K562 (cell line): ENCODE measurements at regions not wholly inside any gene's neighbourhood (a gene's known extent, or its start where the extent isn't known, plus 50 kb on each side); places are given as distances from the start of the nearest gene placed in this dataset.

Experiments used
- ATAC-seq: fragments of 200-7000 bp; cut with Tn5 transposase; 3 replicates; pipeline ENCODE4 v1.9.1; 2020; ENCODE audit warnings: moderate library complexity
- BruUV-seq: library from RNA; stranded (reverse); fragments of 400-500 nt; replicated peaks from 2 replicates; lab custom pipeline; 2021; lab: Mats Ljungman, UMichigan
- CTCF ChIA-PET: fragments of 300-600 bp; formaldehyde crosslinking; extraction: SDS; loops from one replicate; lab custom pipeline; 2021; ENCODE audit warnings: low intra/inter-chr PET ratio; lab: Yijun Ruan, JAX
- POLR2A ChIA-PET: fragments of 300-600, 350-650 bp; sonication (Branson Sonifier 250); formaldehyde crosslinking; extraction: SDS; loops from one replicate; lab custom pipeline; 2021; ENCODE audit warnings: antibody characterized with exemption, inconsistent platforms; lab: Yijun Ruan, JAX
- DNase-seq, 4 experiments: peaks; one replicate each; pipeline versions ENCODE4 v3.0.0 to v3.0.0-alpha.2; 2011 to 2018; ENCODE audit warnings: low spot score in 3 of 4, mixed read lengths in 3 of 4; ENCODE audit errors: extremely low read depth in 1 of 4
- FAIRE-seq: peaks from 2 replicates; lab custom pipeline; 2011; peaks lifted over from hg19 to GRCh38; lab: Jason Lieb, UNC
- H2AFZ ChIP-seq: 2 replicates; pipeline ENCODE4 v1.6.0; 2011; ENCODE audit warnings: low read depth, low read length, control low read depth, inconsistent platforms
- H3K27ac ChIP-seq: fragments of 200-600 bp; 3 replicates; pipeline ENCODE4 v1.8.0; 2011; ENCODE audit warnings: low read depth, mild to moderate bottlenecking, control low read depth, inconsistent platforms, low read length, moderate library complexity, mixed read lengths; ENCODE audit errors: extremely low read depth
- H3K27me3 ChIP-seq, 2 experiments: fragments of 300-600 bp in 1 of 2; 2 replicates in 1 of 2; 3 replicates in 1 of 2; pipeline versions ENCODE4 v1.6.0 to v1.8.0; 2011; ENCODE audit warnings: inconsistent platforms in 2 of 2, low read length in 2 of 2, mild to moderate bottlenecking in 1 of 2, mixed read lengths in 1 of 2, moderate library complexity in 1 of 2; ENCODE audit not compliant: control insufficient read depth in 2 of 2, insufficient read depth in 2 of 2
- H3K36me3 ChIP-seq: fragments of 300-600 bp; 3 replicates; pipeline ENCODE4 v1.8.0; 2011; ENCODE audit warnings: mild to moderate bottlenecking, low read length, inconsistent platforms; ENCODE audit not compliant: control insufficient read depth, insufficient read depth
- H3K4me1 ChIP-seq, 2 experiments: fragments of 200-600 bp in 1 of 2; replicated peaks in 1 of 2; 2 replicates in 1 of 2; 3 replicates in 1 of 2; pipeline versions ENCODE4 v1.5.1 to v1.8.0; 2011; ENCODE audit warnings: inconsistent platforms in 2 of 2, low read length in 2 of 2, mild to moderate bottlenecking in 1 of 2, mixed read lengths in 1 of 2, moderate library complexity in 1 of 2; ENCODE audit not compliant: control insufficient read depth in 2 of 2, insufficient read depth in 2 of 2
- H3K4me2 ChIP-seq: 2 replicates; pipeline ENCODE4 v1.6.1; 2011; ENCODE audit warnings: low read length, control low read depth, inconsistent platforms, mixed read lengths; ENCODE audit not compliant: insufficient read depth
- H3K4me3 ChIP-seq: fragments of 200-600 bp; sonication (generic), shearing (Covaris generic); 2 replicates; pipeline ENCODE4 v1.5.1; 2016; ENCODE audit warnings: control low read depth, inconsistent platforms
- H3K79me2 ChIP-seq: fragments of 200-600 bp; 3 replicates; pipeline ENCODE4 v1.8.0; 2011; ENCODE audit warnings: low read length, inconsistent platforms; ENCODE audit not compliant: control insufficient read depth, insufficient read depth
- H3K9ac ChIP-seq, 2 experiments: 2 replicates each; pipeline versions ENCODE4 v1.6.0 to v1.6.1; 2011; ENCODE audit warnings: low read depth in 2 of 2, low read length in 2 of 2, control low read depth in 1 of 2, inconsistent platforms in 1 of 2, mild to moderate bottlenecking in 1 of 2, mixed read lengths in 1 of 2; ENCODE audit not compliant: insufficient read depth in 1 of 2
- H3K9me1 ChIP-seq: one replicate; pipeline ENCODE4 v1.6.0; 2011; ENCODE audit warnings: inconsistent platforms, mild to moderate bottlenecking, low read length, moderate library complexity; ENCODE audit not compliant: control insufficient read depth, insufficient read depth
- H3K9me3 ChIP-seq: replicated peaks from 2 replicates; pipeline ENCODE4 v1.5.1; 2011; ENCODE audit warnings: low read depth, low read length, inconsistent platforms; ENCODE audit not compliant: control insufficient read depth, insufficient read depth
- H4K20me1 ChIP-seq: replicated peaks from 2 replicates; pipeline ENCODE4 v1.6.1; 2011; ENCODE audit warnings: low read length, inconsistent platforms, mixed read lengths; ENCODE audit not compliant: control insufficient read depth, insufficient read depth
- NR2F6 ChIP-seq: fragments of 450-650 bp; formaldehyde crosslinking; IDR thresholded peaks from 2 replicates; pipeline ENCODE4 v1.4.0; 2020; ENCODE audit warnings: mild to moderate bottlenecking
- SIX5 ChIP-seq, 2 experiments: IDR thresholded peaks; 2 replicates each; pipeline ENCODE4 v1.6.1; 2011; ENCODE audit warnings: low read length in 2 of 2, borderline replicate concordance in 1 of 2, low read depth in 1 of 2, mild to moderate bottlenecking in 1 of 2, moderate library complexity in 1 of 2; ENCODE audit not compliant: insufficient read depth in 1 of 2
- ZNF57 ChIP-seq: fragments of 450-650 bp; formaldehyde crosslinking; IDR thresholded peaks from 2 replicates; pipeline ENCODE4 v1.4.0; 2020; ENCODE audit warnings: mild to moderate bottlenecking, moderate library complexity
- WGBS: fragments of 100-300 bp; shearing (Covaris generic); methylation state at CpG from one replicate; pipeline ENCODE4 v1.1.6; 2016; ENCODE audit warnings: low coverage, mixed read lengths; ENCODE audit not compliant: insufficient coverage; ENCODE audit errors: missing lambda C conversion rate; 5-methylcytosine and 5-hydroxymethylcytosine counted together
- in situ Hi-C: fragments of 300-500 bp; cut with MboI; formaldehyde crosslinking; loops from 4 replicates; pipeline ENCODE4 v1.15.0; 2018; ENCODE audit warnings: inconsistent platforms, mixed read lengths
- intact Hi-C: fragments of 100-400 bp; cut with micrococcal nuclease; formaldehyde crosslinking; loops from 2 replicates; pipeline ENCODE4 v1.14.2; 2022
- TF ChIP-seq, protein P1 (sequence below): fragments of 250-450 bp; sonication (Bioruptor Pico); IDR thresholded peaks from 2 replicates; pipeline ENCODE4 v1.5.0; 2021
- TF ChIP-seq, protein P2 (sequence below): fragments of 250-450 bp; sonication (Bioruptor Pico); IDR thresholded peaks from 2 replicates; pipeline ENCODE4 v1.5.0; 2020; ENCODE audit warnings: mild to moderate bottlenecking, borderline replicate concordance

DNA sequence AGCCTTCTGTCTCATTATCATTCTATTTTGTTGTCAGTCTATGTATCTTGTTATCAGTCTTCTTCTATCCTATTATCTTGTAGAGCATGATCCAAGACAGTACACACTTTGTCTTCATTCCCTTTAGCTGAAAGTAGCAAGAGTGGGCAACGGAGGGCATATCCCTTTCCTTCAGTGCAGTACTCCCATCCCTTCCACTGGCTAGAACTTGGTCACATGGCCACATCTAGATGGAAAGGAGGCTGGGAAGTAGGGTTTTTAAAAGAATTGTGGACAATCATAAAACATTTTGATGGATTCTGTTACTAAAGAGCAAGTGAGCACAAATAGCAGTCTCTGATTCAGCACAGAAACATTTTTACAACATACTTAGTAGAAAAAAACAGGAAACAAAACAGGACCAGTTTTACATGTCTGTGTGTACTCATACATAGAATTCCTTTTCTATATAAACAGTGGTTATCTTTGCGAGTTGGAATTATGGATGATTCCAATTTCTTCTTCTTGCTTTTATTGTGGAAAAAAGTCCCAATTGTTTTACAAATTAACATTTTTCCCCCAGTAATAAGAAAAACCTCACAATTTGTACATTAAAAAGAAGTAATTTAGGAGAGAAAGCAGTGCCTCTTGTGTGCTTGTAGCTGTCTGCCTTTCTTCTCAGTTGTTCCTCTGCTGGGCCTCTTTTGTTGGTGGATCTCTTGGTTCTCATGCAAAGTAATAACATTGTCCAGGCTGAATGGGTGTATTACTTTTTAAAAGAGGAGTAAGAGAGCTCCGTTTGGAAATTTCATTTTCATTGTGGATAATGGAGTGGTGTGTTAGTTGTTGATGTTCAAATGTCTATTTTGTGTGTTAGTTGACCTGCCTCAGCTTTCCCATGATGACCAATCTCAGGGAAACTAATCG lies 410.9 kb upstream of the TRPC7 start (continued):
- no peak for TF ChIP-seq SIX5 (IDR thresholded peaks at IDR 0.05; ENCODE audit: borderline replicate concordance in 1 of 2, insufficient read depth in 1 of 2, low read depth in 1 of 2, low read length in 2 of 2)

GRCh38 chr5:136772491-136772890 lies 407.1 kb upstream of the TRPC7 start:
- FAIRE-seq (no peak), DNase-seq (no peak), ATAC-seq (no peak)
- POLR2A ChIA-PET, result interaction anchor here (0.6 kb wide), 1 partner anchor 22 kb away, joined by 3 read pairs; no protein-coding TSS in a partner anchor
- Histone ChIP-seq H3K9ac (no peak overlapping the region), H3K4me2 (no peak overlapping the region), H3K36me3 (no peaks in the 10 kb centered on the region), H4K20me1 (no peaks in the 10 kb centered on the region; the same call in 1 of the 2 replicates), H3K27ac (no peak overlapping the region), H3K4me1 (no peaks in the 10 kb centered on the region), H3K9me3 (no peaks in the 10 kb centered on the region), H2AFZ (no peak overlapping the region), H3K4me3 (no peak overlapping the region), H3K27me3 (no peaks in the 10 kb centered on the region; a peak in 1 of 5 replicates), H3K9me1 (no peaks in the 10 kb centered on the region), H3K79me2 (no peaks in the 10 kb centered on the region)
- TF ChIP-seq ZNF57 (no peak), NR2F6 (CRISPR knock-in tag) (no peak)
- TF ChIP-seq, protein P1, sequence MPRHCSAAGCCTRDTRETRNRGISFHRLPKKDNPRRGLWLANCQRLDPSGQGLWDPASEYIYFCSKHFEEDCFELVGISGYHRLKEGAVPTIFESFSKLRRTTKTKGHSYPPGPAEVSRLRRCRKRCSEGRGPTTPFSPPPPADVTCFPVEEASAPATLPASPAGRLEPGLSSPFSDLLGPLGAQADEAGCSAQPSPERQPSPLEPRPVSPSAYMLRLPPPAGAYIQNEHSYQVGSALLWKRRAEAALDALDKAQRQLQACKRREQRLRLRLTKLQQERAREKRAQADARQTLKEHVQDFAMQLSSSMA (CRISPR knock-in tag), result no peak
- TF ChIP-seq, protein P2, sequence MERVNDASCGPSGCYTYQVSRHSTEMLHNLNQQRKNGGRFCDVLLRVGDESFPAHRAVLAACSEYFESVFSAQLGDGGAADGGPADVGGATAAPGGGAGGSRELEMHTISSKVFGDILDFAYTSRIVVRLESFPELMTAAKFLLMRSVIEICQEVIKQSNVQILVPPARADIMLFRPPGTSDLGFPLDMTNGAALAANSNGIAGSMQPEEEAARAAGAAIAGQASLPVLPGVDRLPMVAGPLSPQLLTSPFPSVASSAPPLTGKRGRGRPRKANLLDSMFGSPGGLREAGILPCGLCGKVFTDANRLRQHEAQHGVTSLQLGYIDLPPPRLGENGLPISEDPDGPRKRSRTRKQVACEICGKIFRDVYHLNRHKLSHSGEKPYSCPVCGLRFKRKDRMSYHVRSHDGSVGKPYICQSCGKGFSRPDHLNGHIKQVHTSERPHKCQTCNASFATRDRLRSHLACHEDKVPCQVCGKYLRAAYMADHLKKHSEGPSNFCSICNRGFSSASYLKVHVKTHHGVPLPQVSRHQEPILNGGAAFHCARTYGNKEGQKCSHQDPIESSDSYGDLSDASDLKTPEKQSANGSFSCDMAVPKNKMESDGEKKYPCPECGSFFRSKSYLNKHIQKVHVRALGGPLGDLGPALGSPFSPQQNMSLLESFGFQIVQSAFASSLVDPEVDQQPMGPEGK (CRISPR knock-in tag), result no peak
- intact Hi-C loops (loop anchor here (5.0 kb wide), 1 partner anchor 345 kb away; no protein-coding TSS in a partner anchor), in situ Hi-C loops (loop anchor here (10.0 kb wide), 1 partner anchor 528 kb away; no protein-coding TSS in a partner anchor)
- BruUV-seq, result no TSS peak
- WGBS, result 0% methylated on average over 1 of the region's 1 CpG
- CTCF ChIA-PET, result no interaction called here
